GM23338 (cell line): ENCODE measurements at regions not wholly inside any gene's neighbourhood (a gene's known extent, or its start where the extent isn't known, plus 50 kb on each side); places are given as distances from the start of the nearest gene placed in this dataset.

ENCODE experiments used
- ATAC-seq: fragments of 200-7000 bp; cut with Tn5 transposase; 3 replicates; pipeline ENCODE4 v1.9.1; 2020
- DNase-seq: peaks from one replicate; pipeline ENCODE4 v3.0.0-alpha.2; 2015; ENCODE audit warnings: low spot score
- H2AFZ ChIP-seq: fragments of 200-600 bp; sonication (generic); 2 replicates; pipeline ENCODE4 v1.8.0; 2016; ENCODE audit warnings: antibody characterized with exemption, mild to moderate bottlenecking, moderate library complexity
- H3F3A ChIP-seq: fragments of 200-600 bp; sonication (generic); replicated peaks from 2 replicates; pipeline ENCODE4 v1.8.0; 2017; ENCODE audit warnings: antibody characterized with exemption, mixed run types, low read depth
- H3K27ac ChIP-seq: fragments of 200-600 bp; sonication (generic); 2 replicates; pipeline ENCODE4 v1.6.1; 2016; ENCODE audit warnings: low read depth
- H3K27me3 ChIP-seq: fragments of 200-600 bp; sonication (generic); 2 replicates; pipeline ENCODE4 v1.8.0; 2016; ENCODE audit warnings: mild to moderate bottlenecking, mixed run types, moderate library complexity; ENCODE audit not compliant: insufficient read depth
- H3K36me3 ChIP-seq: fragments of 200-600 bp; sonication (generic); 2 replicates; pipeline ENCODE4 v1.8.0; 2016; ENCODE audit warnings: mild to moderate bottlenecking; ENCODE audit not compliant: insufficient read depth
- H3K4me1 ChIP-seq: fragments of 200-600 bp; sonication (generic); 2 replicates; pipeline ENCODE4 v1.8.0; 2016; ENCODE audit warnings: mild to moderate bottlenecking, moderate library complexity; ENCODE audit not compliant: insufficient read depth
- H3K4me2 ChIP-seq: fragments of 200-600 bp; sonication (generic); 2 replicates; pipeline ENCODE4 v1.7.1; 2017; ENCODE audit warnings: mixed run types
- H3K4me3 ChIP-seq: fragments of 200-600 bp; sonication (generic); 2 replicates; pipeline ENCODE4 v1.6.1; 2016; ENCODE audit warnings: mixed run types
- H3K79me2 ChIP-seq: fragments of 200-600 bp; sonication (generic); replicated peaks from 2 replicates; pipeline ENCODE4 v1.8.0; 2017; ENCODE audit warnings: mild to moderate bottlenecking; ENCODE audit not compliant: insufficient read depth
- H3K9me2 ChIP-seq: fragments of 200-600 bp; sonication (generic); 2 replicates; pipeline ENCODE4 v1.8.0; 2017; ENCODE audit not compliant: insufficient read depth
- H4K20me1 ChIP-seq: fragments of 200-600 bp; sonication (generic); replicated peaks from 2 replicates; pipeline ENCODE4 v1.8.0; 2017; ENCODE audit warnings: mild to moderate bottlenecking; ENCODE audit not compliant: insufficient read depth
- H3K27ac Mint-ChIP-seq: 2 replicates; pipeline ENCODE4 v1.8.0; 2020; ENCODE audit warnings: inconsistent platforms, mild to moderate bottlenecking, moderate library complexity, mixed read lengths
- H3K27me3 Mint-ChIP-seq: 3 replicates; pipeline ENCODE4 v1.8.0; 2022; ENCODE audit warnings: low read depth, mild to moderate bottlenecking, moderate library complexity, mixed read lengths, inconsistent platforms; ENCODE audit not compliant: insufficient read depth, poor library complexity
- H3K36me3 Mint-ChIP-seq: 3 replicates; pipeline ENCODE4 v1.8.0; 2021; ENCODE audit warnings: low read depth, mild to moderate bottlenecking, inconsistent platforms, moderate library complexity, mixed read lengths
- H3K4me1 Mint-ChIP-seq: 3 replicates; pipeline ENCODE4 v1.8.0; 2020; ENCODE audit warnings: mild to moderate bottlenecking, inconsistent platforms, mixed read lengths
- H3K4me3 Mint-ChIP-seq: 3 replicates; pipeline ENCODE4 v1.8.0; 2021; ENCODE audit warnings: moderate library complexity, mild to moderate bottlenecking, inconsistent platforms, mixed read lengths
- H3K9me3 Mint-ChIP-seq: 3 replicates; pipeline ENCODE4 v1.8.0; 2020; ENCODE audit warnings: moderate library complexity, mild to moderate bottlenecking, inconsistent platforms, mixed read lengths
- CREB1 ChIP-seq: fragments of 250-450 bp; sonication (Bioruptor Pico); IDR thresholded peaks from 2 replicates; pipeline ENCODE4 v1.5.0; 2020; ENCODE audit warnings: low read depth, mild to moderate bottlenecking, moderate library complexity
- EZH2 ChIP-seq: fragments of 200-600 bp; sonication (generic); IDR thresholded peaks from one replicate; pipeline ENCODE4 v1.8.0; 2017; ENCODE audit warnings: antibody characterized with exemption, mild to moderate bottlenecking, low read depth; ENCODE audit not compliant: unreplicated experiment
- EZH2phosphoT487 ChIP-seq: fragments of 200-600 bp; sonication (generic); IDR thresholded peaks from one replicate; pipeline ENCODE4 v1.8.1; 2018; ENCODE audit warnings: antibody characterized with exemption; ENCODE audit not compliant: unreplicated experiment
- JUNB ChIP-seq: IDR thresholded peaks from one replicate; pipeline ENCODE4 v1.6.1; 2016; ENCODE audit warnings: antibody characterized with exemption; ENCODE audit not compliant: unreplicated experiment
- STAT1 ChIP-seq: IDR thresholded peaks from one replicate; pipeline ENCODE4 v1.6.1; 2016; ENCODE audit warnings: antibody characterized with exemption; ENCODE audit not compliant: unreplicated experiment
- ZNF331 ChIP-seq: fragments of 250-450 bp; sonication (Bioruptor Pico); IDR thresholded peaks from 2 replicates; pipeline ENCODE4 v1.5.0; 2020; ENCODE audit warnings: low read depth, mild to moderate bottlenecking, moderate library complexity
- TF ChIP-seq, protein P1 (sequence below): fragments of 250-450 bp; sonication (Bioruptor Pico); IDR thresholded peaks from 2 replicates; pipeline ENCODE4 v1.5.0; 2020; ENCODE audit warnings: mild to moderate bottlenecking, moderate library complexity
- TF ChIP-seq, protein P2 (sequence below): IDR thresholded peaks from 2 replicates; pipeline ENCODE4 v1.6.1; 2016; ENCODE audit warnings: antibody characterized with exemption

DNA sequence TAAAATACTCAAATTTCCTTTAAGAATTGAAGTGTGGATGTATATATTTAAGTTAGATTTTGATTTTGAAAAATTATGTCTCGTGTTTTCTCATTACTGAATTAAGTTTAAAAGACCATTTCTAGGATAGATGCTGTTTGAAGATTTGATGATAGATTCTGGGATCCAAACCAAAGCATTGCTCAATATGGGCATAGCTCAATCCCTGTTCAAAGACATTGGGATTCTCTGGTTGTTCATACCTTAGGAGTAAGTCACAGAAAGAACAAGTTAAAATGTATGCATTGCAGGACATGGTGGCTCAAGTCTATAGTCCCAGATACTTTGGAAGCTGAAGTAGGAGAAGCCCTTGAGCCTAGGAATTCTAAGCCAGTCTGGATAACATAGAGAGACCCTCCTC lies 622.3 kb downstream of the ADCYAP1 start (continued):
- TF ChIP-seq, protein P1, sequence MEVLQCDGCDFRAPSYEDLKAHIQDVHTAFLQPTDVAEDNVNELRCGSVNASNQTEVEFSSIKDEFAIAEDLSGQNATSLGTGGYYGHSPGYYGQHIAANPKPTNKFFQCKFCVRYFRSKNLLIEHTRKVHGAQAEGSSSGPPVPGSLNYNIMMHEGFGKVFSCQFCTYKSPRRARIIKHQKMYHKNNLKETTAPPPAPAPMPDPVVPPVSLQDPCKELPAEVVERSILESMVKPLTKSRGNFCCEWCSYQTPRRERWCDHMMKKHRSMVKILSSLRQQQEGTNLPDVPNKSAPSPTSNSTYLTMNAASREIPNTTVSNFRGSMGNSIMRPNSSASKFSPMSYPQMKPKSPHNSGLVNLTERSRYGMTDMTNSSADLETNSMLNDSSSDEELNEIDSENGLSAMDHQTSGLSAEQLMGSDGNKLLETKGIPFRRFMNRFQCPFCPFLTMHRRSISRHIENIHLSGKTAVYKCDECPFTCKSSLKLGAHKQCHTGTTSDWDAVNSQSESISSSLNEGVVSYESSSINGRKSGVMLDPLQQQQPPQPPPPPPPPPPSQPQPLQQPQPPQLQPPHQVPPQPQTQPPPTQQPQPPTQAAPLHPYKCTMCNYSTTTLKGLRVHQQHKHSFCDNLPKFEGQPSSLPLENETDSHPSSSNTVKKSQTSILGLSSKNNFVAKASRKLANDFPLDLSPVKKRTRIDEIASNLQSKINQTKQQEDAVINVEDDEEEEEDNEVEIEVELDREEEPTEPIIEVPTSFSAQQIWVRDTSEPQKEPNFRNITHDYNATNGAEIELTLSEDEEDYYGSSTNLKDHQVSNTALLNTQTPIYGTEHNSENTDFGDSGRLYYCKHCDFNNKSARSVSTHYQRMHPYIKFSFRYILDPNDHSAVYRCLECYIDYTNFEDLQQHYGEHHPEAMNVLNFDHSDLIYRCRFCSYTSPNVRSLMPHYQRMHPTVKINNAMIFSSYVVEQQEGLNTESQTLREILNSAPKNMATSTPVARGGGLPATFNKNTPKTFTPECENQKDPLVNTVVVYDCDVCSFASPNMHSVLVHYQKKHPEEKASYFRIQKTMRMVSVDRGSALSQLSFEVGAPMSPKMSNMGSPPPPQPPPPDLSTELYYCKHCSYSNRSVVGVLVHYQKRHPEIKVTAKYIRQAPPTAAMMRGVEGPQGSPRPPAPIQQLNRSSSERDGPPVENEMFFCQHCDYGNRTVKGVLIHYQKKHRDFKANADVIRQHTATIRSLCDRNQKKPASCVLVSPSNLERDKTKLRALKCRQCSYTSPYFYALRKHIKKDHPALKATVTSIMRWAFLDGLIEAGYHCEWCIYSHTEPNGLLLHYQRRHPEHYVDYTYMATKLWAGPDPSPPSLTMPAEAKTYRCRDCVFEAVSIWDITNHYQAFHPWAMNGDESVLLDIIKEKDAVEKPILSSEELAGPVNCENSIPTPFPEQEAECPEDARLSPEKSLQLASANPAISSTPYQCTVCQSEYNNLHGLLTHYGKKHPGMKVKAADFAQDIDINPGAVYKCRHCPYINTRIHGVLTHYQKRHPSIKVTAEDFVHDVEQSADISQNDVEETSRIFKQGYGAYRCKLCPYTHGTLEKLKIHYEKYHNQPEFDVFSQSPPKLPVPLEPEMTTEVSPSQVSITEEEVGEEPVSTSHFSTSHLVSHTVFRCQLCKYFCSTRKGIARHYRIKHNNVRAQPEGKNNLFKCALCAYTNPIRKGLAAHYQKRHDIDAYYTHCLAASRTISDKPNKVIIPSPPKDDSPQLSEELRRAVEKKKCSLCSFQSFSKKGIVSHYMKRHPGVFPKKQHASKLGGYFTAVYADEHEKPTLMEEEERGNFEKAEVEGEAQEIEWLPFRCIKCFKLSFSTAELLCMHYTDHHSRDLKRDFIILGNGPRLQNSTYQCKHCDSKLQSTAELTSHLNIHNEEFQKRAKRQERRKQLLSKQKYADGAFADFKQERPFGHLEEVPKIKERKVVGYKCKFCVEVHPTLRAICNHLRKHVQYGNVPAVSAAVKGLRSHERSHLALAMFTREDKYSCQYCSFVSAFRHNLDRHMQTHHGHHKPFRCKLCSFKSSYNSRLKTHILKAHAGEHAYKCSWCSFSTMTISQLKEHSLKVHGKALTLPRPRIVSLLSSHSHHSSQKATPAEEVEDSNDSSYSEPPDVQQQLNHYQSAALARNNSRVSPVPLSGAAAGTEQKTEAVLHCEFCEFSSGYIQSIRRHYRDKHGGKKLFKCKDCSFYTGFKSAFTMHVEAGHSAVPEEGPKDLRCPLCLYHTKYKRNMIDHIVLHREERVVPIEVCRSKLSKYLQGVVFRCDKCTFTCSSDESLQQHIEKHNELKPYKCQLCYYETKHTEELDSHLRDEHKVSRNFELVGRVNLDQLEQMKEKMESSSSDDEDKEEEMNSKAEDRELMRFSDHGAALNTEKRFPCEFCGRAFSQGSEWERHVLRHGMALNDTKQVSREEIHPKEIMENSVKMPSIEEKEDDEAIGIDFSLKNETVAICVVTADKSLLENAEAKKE: no peak
- TF ChIP-seq EZH2: no peak
- no peak for TF ChIP-seq ZNF331 (CRISPR knock-in tag)

DNA sequence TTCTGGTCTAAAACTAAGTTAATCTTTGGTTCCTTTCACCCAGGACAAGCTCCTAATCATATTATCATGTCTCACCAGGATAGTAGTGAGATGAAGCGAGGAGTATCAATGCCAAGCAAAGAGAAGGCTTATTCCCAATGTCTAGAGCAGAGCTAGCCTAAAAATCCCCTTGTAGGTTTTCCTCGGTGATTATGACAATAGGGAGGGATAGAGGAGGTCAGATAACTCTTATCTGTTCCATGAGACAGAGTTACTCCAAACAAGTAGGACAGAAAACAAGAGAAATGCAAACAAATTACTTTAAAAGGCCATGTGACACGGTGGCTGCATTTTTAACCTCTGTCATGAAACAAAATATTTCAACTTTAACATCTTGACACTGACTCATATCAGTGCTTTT lies 623.1 kb downstream of the ADCYAP1 start:
- Mint-ChIP-seq H3K4me3 (no peak overlapping the region), H3K4me1 (no peaks in the 10 kb centered on the region), H3K27me3 (peaks cover 2% of the 10 kb centered on the region), H3K9me3 (no peaks in the 10 kb centered on the region), H3K36me3 (no peaks in the 10 kb centered on the region), H3K27ac (no peak overlapping the region)
- Histone ChIP-seq H3F3A (no peaks in the 10 kb centered on the region), H3K27me3 (no peaks in the 10 kb centered on the region), H2AFZ (peak overlapping the region; percentile 57; the same call in 1 of the 2 replicates), H3K9me2 (no peaks in the 10 kb centered on the region), H3K36me3 (no peaks in the 10 kb centered on the region), H3K4me2 (no peak overlapping the region), H3K4me1 (no peaks in the 10 kb centered on the region), H3K27ac (no peak overlapping the region), H3K4me3 (no peak overlapping the region), H4K20me1 (no peaks in the 10 kb centered on the region), H3K79me2 (no peaks in the 10 kb centered on the region)
- no peak for DNase-seq
- ATAC-seq: no peak
- TF ChIP-seq STAT1: no peak
- TF ChIP-seq CREB1: no peak
- TF ChIP-seq, protein P2, sequence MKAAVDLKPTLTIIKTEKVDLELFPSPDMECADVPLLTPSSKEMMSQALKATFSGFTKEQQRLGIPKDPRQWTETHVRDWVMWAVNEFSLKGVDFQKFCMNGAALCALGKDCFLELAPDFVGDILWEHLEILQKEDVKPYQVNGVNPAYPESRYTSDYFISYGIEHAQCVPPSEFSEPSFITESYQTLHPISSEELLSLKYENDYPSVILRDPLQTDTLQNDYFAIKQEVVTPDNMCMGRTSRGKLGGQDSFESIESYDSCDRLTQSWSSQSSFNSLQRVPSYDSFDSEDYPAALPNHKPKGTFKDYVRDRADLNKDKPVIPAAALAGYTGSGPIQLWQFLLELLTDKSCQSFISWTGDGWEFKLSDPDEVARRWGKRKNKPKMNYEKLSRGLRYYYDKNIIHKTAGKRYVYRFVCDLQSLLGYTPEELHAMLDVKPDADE: no peak
- TF ChIP-seq JUNB: no peak
- no peak for TF ChIP-seq EZH2phosphoT487
- TF ChIP-seq, protein P1: no peak
